Calu3 (cell line): ENCODE measurements at regions not wholly inside any gene's neighbourhood (a gene's known extent, or its start where the extent isn't known, plus 50 kb on each side); places are given as distances from the start of the nearest gene placed in this dataset.
A peak's percentile ranks its signal among the peaks of the same experiment; 100 is the strongest.
"Not testable (repeated sequence)": the region's sequence is repeated elsewhere in the genome, so short reads cannot be mapped to it uniquely, and the experiment has no call there.

Experiments
- BruUV-seq: library from RNA; stranded (reverse); fragments of 400-500 nt; replicated peaks from 2 replicates; lab custom pipeline; 2021; lab: Mats Ljungman, UMichigan
- CTCF ChIA-PET: fragments of 300-600 bp; sonication (Branson Sonifier 250); formaldehyde crosslinking; loops from one replicate; lab custom pipeline; 2022; ENCODE audit warnings: antibody characterized with exemption; lab: Charles Lee
- DNase-seq: peaks from one replicate; pipeline ENCODE4 v3.0.0; 2022
- H3K27ac Mint-ChIP-seq: one replicate; pipeline ENCODE4 v1.8.0; 2022; ENCODE audit warnings: mixed read lengths; ENCODE audit not compliant: unreplicated experiment
- H3K27me3 Mint-ChIP-seq: one replicate; pipeline ENCODE4 v1.8.0; 2022; ENCODE audit warnings: mixed read lengths; ENCODE audit not compliant: unreplicated experiment
- H3K36me3 Mint-ChIP-seq: one replicate; pipeline ENCODE4 v1.8.0; 2022; ENCODE audit warnings: mild to moderate bottlenecking, moderate library complexity, mixed read lengths; ENCODE audit not compliant: insufficient read depth, unreplicated experiment
- H3K4me1 Mint-ChIP-seq: one replicate; pipeline ENCODE4 v1.8.0; 2022; ENCODE audit warnings: mild to moderate bottlenecking, low read depth, mixed read lengths; ENCODE audit not compliant: unreplicated experiment
- H3K4me3 Mint-ChIP-seq: one replicate; pipeline ENCODE4 v1.8.0; 2022; ENCODE audit warnings: mild to moderate bottlenecking, low read depth, moderate library complexity, mixed read lengths; ENCODE audit not compliant: unreplicated experiment
- H3K9me3 Mint-ChIP-seq: one replicate; pipeline ENCODE4 v1.8.0; 2022; ENCODE audit warnings: low read depth, mixed read lengths; ENCODE audit not compliant: unreplicated experiment
- CTCF ChIP-seq: fragments of 200-600 bp; IDR thresholded peaks from one replicate; pipeline ENCODE4 v1.8.0; 2022; ENCODE audit warnings: antibody characterized with exemption; ENCODE audit not compliant: unreplicated experiment
- intact Hi-C: fragments of 100-400 bp; cut with micrococcal nuclease; formaldehyde crosslinking; loops from one replicate; pipeline ENCODE4 v1.10.0; 2022; ENCODE audit not compliant: unreplicated experiment

GRCh38 chr2:6184532-6185292 is 492.5 kb downstream of the SOX11 start:
- DNase-seq: no peak
- no peak overlapping the region for H3K27ac Mint-ChIP-seq
- no peak for TF ChIP-seq CTCF
- H3K27me3 Mint-ChIP-seq: peaks cover 17% of the 10 kb centered on the region
- peaks cover 4% of the 10 kb centered on the region for H3K9me3 Mint-ChIP-seq
- intact Hi-C loops: no loop called here
- no TSS peak for BruUV-seq
- CTCF ChIA-PET: no interaction called here
- H3K4me1 Mint-ChIP-seq: peaks cover 22% of the 10 kb centered on the region
- no peaks in the 10 kb centered on the region for H3K36me3 Mint-ChIP-seq
- H3K4me3 Mint-ChIP-seq: no peak overlapping the region

GRCh38 chr2:6186332-6187151 is 494.4 kb downstream of the SOX11 start:
- no peak for TF ChIP-seq CTCF
- H3K36me3 Mint-ChIP-seq: no peaks in the 10 kb centered on the region
- H3K27me3 Mint-ChIP-seq: peaks cover 17% of the 10 kb centered on the region
- peaks cover 16% of the 10 kb centered on the region for H3K4me1 Mint-ChIP-seq
- DNase-seq: peak; percentile 50
- CTCF ChIA-PET: no interaction called here
- H3K4me3 Mint-ChIP-seq: no peak overlapping the region
- H3K27ac Mint-ChIP-seq: no peak overlapping the region
- H3K9me3 Mint-ChIP-seq: peaks cover 5% of the 10 kb centered on the region
- intact Hi-C loops: no loop called here
- no TSS peak for BruUV-seq

- no peak overlapping the region for H3K4me3 Mint-ChIP-seq
- DNase-seq: no peak
These were observed 504.3 kb downstream of the SOX11 start for GRCh38 chr2:6196449-6196848.

GRCh38 chr2:6198370-6198919 is 506.3 kb downstream of the SOX11 start:
- BruUV-seq, H3K27ac Mint-ChIP-seq, intact Hi-C loops, CTCF ChIA-PET, H3K36me3 Mint-ChIP-seq, H3K9me3 Mint-ChIP-seq, H3K4me3 Mint-ChIP-seq, H3K27me3 Mint-ChIP-seq, DNase-seq: not testable (repeated sequence)
- H3K4me1 Mint-ChIP-seq: peaks cover 15% of the 10 kb centered on the region

More at GRCh38 chr2:6196449-6196848, 504.3 kb downstream of the SOX11 start:
- intact Hi-C loops: no loop called here
- Mint-ChIP-seq H3K36me3 (no peaks in the 10 kb centered on the region), H3K4me1 (peaks cover 9% of the 10 kb centered on the region), H3K27me3 (no peaks in the 10 kb centered on the region), H3K9me3 (peaks cover 5% of the 10 kb centered on the region), H3K27ac (no peak overlapping the region)
- CTCF ChIA-PET: no interaction called here
- TF ChIP-seq CTCF: no peak
- no TSS peak for BruUV-seq
